Ovary (tissue), 3 donors: ENCODE measurements at regions not wholly inside any gene's neighbourhood (a gene's known extent, or its start where the extent isn't known, plus 50 kb on each side); places are given as distances from the start of the nearest gene placed in this dataset.
"Not testable (repeated sequence)": the region's sequence is repeated elsewhere in the genome, so short reads cannot be mapped to it uniquely, and the experiment has no call there.

Experiments
- CTCF ChIP-seq, 3 donors: fragments of 450-650 bp in 2 of 3; fragments of 200-600 bp in 1 of 3; IDR thresholded peaks; one replicate each; pipeline versions ENCODE4 v1.5.1 to v1.8.0; 2016 to 2022; ENCODE audit warnings: antibody characterized with exemption in 3 of 3, mild to moderate bottlenecking in 1 of 3
- POLR2A ChIP-seq: fragments of 450-650 bp; IDR thresholded peaks from one replicate; pipeline ENCODE4 v1.6.1; 2017; ENCODE audit warnings: antibody characterized with exemption, mild to moderate bottlenecking, moderate library complexity
- donor health status: DM: no; HTN: no; CAD: no.

DNA sequence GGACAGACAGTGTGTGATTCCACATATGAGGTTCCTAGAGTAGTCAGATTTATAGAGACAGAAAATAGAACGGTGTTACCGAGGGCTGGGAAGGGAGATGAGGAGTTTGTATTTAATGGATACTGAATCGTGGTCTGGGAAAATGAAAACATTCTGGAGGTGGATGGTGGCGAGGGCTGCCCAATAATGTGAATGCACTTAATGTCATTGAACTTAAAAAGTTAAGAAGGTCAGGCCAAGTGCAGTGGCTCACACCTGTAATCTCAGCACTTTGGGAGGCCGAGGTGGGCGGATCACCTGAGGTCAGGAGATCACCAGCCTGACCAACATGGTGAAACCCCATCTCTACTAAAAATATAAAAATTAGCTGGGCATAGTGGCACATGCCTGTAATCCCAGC lies 246.2 kb downstream of the PARN start:
- not testable (repeated sequence) for TF ChIP-seq CTCF (IDR thresholded peaks at IDR 0.05); POLR2A
